T follicular helper cell (primary cell): ENCODE measurements at regions not wholly inside any gene's neighbourhood (a gene's known extent, or its start where the extent isn't known, plus 50 kb on each side); places are given as distances from the start of the nearest gene placed in this dataset.
"Not testable (repeated sequence)": the region's sequence is repeated elsewhere in the genome, so short reads cannot be mapped to it uniquely, and the experiment has no call there.

ENCODE experiments used
- DNase-seq: peaks from one replicate; pipeline ENCODE4 v3.0.0-alpha.2; 2020; ENCODE audit warnings: low read depth

- no peak for DNase-seq
Observed at GRCh38 chr6:27161115-27161514, 86.4 kb upstream of the PRSS16 start.

- DNase-seq, result no peak
Observed at GRCh38 chr6:27161603-27161945, 85.9 kb upstream of the PRSS16 start.

- DNase-seq, result no peak
Observed at GRCh38 chr6:27161946-27162603, 85.4 kb upstream of the PRSS16 start.

DNA sequence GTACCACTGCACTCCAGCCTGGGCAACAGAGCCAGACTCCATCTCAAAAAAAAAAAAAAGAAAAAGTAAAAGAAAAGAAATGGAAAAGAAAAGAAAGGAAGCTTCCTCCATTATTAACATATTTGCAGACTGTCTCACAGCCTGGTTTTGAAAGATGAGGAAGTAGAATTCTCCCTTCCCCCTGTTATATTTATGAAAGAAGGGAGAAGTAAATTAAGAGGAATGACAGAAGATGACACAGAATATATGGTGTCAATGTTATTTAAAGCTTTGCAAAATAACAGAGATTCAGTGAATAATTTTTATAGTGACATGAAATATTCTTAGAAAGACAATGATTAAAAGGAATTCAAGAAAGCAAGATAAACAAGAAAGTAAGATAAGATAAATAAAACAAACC lies 83.7 kb upstream of the PRSS16 start:
- no peak for DNase-seq

- no peak for DNase-seq
Observed at GRCh38 chr6:27168108-27168507, 79.4 kb upstream of the PRSS16 start.

- no peak for DNase-seq
Observed at GRCh38 chr6:27168586-27169443, 78.7 kb upstream of the PRSS16 start.

DNA sequence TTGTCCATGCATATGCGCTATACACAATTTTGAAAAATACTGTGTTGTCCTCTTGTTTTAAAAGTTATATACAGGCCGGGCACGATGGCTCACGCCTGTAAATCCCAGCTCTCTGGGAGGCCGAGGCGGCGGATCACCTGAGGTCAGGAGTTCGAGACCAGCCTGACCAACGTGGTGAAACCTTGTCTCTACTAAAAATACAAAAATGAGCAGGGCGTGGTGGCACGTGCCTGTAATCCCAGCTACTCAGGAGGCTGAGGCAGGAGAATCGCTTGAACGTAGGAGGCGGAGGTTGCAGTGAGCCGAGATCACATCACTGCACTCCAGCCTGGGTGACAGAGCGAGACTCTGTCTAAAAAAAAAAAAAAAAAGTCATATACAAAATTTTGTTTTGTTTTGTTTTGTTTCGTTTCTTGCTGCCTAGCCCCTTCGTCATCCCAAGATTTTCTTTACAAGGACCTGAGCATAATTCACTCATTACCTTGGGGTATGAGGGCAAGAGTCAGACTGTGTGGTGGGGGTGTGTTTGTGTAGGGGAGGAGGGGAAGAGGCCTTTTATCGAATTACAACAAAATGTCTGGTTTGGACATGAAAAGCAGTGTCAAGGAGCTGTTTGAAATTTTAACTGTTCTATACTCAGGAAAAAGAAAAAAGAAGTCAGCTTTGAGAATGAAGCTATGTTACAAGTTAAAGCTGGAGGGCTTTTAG lies 74.8 kb upstream of the PRSS16 start:
- DNase-seq, result not testable (repeated sequence)

- DNase-seq, result not testable (repeated sequence)
Observed at GRCh38 chr6:27173232-27173601, 74.3 kb upstream of the PRSS16 start.

DNA sequence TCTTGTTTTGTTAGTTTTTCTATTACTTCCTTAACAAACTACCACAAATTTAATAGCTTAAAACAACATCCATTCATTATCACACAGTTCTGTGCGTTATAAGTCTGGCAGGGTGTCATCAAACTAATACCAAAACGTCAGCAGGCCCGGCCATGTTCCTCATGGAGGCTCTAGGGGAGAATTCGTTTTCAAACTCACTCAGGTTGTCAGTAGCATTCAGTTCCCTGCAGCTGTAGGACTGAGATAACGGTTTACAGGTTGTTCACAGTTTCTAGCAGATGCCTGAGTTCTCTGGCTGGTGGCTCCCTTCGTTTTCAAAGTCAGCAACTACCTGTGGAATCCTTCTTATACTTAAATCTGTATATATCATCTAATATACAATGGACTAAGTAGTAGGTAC lies 72.5 kb upstream of the PRSS16 start:
- no peak for DNase-seq

DNA sequence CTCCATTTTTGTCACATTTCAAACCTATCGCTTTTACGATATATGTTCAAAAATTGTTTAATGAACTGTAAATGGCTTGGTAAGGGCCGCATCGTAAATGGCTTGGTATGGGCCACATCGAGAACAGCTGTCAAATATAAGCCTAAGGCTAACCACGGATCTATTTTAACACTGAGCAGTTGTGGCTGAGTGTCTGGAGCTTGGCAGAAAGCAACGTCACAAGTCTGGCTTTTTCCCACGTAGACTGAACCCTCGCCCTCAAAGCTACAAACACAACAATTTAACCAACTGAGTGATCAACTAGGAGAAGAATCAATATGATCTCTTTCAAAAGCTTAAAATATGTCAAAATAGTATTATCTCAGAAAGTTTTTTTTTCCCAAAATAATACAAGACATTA lies 71.4 kb upstream of the PRSS16 start:
- DNase-seq, result no peak

DNA sequence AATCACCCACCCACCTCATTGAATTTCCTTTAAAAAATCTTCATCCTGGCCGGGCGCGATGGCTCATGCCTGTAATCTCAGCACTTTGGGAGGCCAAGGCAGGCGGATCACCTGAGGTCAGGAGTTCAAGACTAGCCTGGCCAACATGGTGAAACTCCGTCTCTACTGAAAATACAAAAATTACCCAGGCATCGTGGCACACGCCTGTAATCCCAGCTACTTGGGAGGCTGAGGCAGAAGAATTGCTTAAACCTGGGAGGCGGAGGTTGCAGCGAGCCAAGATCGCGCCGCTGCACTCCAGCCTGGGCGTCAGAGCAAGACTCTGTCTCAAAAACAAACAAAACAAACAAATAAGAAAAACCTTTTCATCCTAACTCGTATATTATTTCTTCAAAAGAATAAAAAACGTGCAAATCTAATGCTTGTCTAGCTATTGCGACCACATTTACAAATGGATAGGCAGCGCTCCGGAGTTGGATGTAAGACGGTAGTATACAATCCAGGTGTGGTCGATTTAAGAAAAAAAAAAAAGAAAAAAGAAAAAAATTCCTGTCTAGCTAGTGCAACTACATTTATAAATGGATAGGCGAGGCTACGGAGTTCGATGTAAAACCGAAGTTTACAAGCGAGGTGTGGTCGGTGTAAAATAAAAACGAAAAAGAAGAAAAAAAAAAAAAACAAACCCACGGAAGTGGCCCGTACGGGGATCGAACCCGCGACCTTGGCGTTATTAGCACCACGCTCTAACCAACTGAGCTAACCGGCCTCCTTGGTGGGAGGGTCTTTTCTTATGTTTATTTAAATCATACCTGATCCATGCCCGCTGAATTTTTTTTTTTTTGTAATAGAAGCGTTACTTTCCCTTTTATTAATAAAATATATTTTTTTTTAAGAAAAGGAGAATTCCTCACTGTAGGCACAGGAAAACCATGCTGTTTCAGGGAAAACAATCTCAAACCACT lies 70.7 kb upstream of the PRSS16 start:
- peak; percentile 52 for DNase-seq

DNA sequence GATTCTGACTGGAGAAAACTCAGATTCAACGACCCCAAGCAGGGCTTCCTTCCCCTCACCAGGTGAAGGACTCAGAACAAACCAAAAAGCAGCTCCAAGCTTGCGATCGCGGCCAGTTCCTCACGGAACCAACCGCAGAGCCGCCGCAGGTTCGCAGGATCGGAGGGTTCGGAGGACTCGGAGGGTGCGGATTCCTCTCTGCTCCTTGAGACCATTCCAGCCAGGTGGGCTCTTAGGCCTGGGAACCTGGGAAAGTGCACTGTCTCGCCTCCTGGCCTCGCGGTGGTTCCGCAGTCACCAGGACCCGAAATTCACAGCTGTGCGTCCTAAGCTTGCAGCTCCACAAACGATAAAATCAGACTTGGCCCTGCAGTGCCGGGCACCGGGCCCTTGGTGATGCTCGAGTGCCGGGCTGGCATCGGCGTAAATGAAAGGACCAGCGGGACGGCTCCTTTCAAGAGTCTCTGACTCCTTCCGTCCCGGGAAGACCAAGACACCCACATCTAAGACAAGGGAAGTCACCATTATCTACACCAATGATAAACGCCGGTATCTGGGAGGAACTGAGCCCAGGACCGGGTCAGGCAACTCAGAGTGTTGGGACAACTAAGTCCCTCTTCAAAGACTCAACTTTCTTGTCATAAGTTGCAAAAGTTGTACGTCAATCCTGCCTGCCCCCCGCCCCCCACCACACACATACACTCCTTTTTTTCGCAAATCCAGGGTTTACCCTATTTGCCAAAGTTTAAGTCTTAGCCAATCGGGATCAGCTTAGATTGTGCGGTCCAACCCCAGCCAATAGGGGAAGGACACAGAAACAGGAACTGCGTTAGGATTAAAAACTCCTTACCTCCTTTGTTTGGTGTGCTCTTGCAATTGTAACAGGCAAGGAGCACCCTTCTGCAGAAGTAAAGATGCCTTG lies 69.8 kb upstream of the PRSS16 start:
- DNase-seq, result peak; percentile 49

- no peak for DNase-seq
Observed at GRCh38 chr6:27178407-27178730, 69.1 kb upstream of the PRSS16 start.

DNA sequence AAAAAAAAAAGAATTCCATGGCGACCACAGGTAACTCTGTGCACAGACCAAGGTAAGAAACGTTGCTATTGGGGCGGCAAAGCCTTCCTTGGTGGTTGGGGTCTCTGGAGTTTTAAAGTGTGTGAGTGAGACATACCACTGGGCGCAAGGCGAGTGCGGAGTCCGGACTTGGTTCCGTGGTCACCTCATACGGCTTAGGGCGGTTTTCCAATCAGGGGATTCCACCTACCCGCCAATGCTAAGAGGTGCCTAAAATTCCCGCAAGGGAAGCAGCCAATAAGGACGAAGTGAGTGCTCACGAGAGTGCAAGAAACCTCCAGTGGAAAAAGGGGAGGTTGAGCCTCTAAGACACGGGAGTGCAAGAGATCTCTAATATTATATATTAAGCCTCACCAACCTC lies 68.6 kb upstream of the PRSS16 start:
- DNase-seq, result no peak

DNA sequence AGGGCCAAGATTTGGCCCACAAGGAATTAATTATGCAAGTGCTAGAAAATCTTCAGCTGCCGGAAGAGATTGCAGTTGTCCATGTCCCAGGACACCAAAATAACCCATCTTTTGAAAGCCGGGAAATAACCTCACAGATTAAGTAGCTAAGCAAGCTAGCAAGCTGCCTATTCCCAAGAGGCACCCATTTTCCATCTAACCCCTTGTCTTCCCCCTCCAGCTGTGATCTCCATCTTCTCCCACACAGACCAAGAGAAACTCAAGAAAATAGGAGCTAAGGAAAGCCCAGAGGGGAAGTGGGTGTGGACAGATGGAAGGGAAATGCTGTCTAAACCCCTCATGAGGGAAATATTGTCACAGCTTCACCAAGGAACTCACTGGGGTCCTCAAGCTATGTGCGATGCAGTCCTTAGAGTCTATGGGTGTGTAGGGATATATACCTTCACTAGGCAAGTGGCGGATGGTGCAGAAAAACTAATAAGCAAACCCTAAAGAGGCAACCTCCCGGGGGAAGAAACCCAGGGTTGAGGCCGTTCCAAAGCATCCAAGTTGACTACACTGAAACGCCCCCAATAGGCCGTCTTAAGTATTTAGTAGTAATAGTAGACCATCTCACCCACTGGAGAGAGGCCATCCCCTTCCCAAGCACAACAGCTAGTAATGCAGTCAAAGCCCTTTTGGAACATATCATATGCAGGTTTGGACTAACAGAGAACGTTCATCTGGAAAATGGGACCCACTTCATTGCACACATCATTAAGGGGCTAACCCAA lies 64.3 kb upstream of the PRSS16 start:
- DNase-seq, result no peak

DNA sequence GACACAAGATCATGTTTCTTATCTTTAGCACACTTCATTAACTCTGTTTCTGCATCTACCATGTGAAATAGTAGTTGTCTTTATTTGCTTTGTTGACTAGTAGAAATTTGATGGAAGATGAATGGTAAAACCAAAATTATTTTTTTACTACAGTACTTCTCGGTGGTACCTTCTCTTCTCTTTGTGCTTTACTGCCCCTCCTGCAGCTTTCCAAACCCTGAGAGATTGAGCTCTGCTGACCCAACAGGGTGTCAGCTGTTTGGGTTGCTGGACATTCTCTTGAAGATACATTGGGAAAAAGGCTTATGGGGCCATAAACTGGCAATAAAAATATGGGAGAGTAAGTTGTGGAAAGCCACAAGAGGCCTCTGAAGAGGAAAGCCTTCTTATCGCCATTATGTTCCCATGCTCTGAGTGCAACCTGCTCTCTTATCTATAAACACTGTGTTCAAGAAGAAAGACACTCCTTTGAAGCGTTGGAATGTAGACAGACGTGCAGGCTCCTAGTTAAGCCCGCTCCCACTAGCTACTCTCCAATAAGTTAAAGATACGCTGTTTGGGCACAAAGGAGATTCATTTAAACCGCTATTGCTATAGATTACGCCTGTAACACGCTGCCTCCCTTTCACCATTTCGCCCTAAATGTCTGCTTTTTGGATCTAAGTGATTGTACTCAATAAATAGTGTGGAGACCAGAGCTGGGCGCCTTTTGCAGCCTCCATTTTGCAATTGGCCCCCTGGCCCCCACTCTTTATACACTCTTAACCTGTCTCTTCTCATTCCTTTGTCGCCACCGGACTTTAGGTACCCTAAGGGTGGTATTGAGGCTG lies 60.1 kb upstream of the PRSS16 start:
- no peak for DNase-seq

GRCh38 chr6:27188061-27188884 lies 59.2 kb upstream of the PRSS16 start:
- no peak for DNase-seq

- peak; percentile 30 for DNase-seq
Observed at GRCh38 chr6:27188885-27189418, 58.5 kb upstream of the PRSS16 start.
